IgD-negative memory B cell (primary cell): ENCODE measurements at regions not wholly inside any gene's neighbourhood (a gene's known extent, or its start where the extent isn't known, plus 50 kb on each side); places are given as distances from the start of the nearest gene placed in this dataset.

Source experiments
- H3K27ac Mint-ChIP-seq, 3 donors: one replicate each; pipeline ENCODE4 v1.8.0; 2020 to 2022; ENCODE audit warnings: mild to moderate bottlenecking in 3 of 3, mixed read lengths in 3 of 3, moderate library complexity in 1 of 3
- H3K27me3 Mint-ChIP-seq: one replicate; pipeline ENCODE4 v1.8.0; 2021; ENCODE audit warnings: mixed read lengths
- H3K36me3 Mint-ChIP-seq: one replicate; pipeline ENCODE4 v1.8.0; 2020; ENCODE audit warnings: mild to moderate bottlenecking, mixed read lengths
- H3K4me1 Mint-ChIP-seq, 3 donors: one replicate each; pipeline ENCODE4 v1.8.0; 2020 to 2022; ENCODE audit warnings: mixed read lengths in 3 of 3, mild to moderate bottlenecking in 1 of 3
- H3K4me3 Mint-ChIP-seq, 4 donors: one replicate each; pipeline ENCODE4 v1.8.0; 2020 to 2022; ENCODE audit warnings: mild to moderate bottlenecking in 4 of 4, mixed read lengths in 4 of 4, moderate library complexity in 3 of 4
- H3K9me3 Mint-ChIP-seq, 3 donors: one replicate each; pipeline ENCODE4 v1.8.0; 2020 to 2021; ENCODE audit warnings: mixed read lengths in 3 of 3, mild to moderate bottlenecking in 1 of 3

- no peaks in the 10 kb centered on the region for H3K36me3 Mint-ChIP-seq
- no peaks in the 10 kb centered on the region for H3K4me1 Mint-ChIP-seq
- peaks cover 2% of the 10 kb centered on the region for H3K27me3 Mint-ChIP-seq
- no peak overlapping the region for H3K4me3 Mint-ChIP-seq
- peaks cover 0 to 8% (median 5%) of the 10 kb centered on the region in 3 donors for H3K9me3 Mint-ChIP-seq
- H3K27ac Mint-ChIP-seq: no peak overlapping the region
Measured at GRCh38 chr22:27336151-27337090, 465.1 kb downstream of the MN1 start.

- Mint-ChIP-seq H3K36me3 (no peaks in the 10 kb centered on the region), H3K9me3 (peaks cover 2 to 8% (median 5%) of the 10 kb centered on the region in 3 donors), H3K27me3 (no peaks in the 10 kb centered on the region), H3K4me1 (no peaks in the 10 kb centered on the region), H3K27ac (no peak overlapping the region), H3K4me3 (no peak overlapping the region)
Measured at GRCh38 chr22:27337676-27338075, 463.9 kb downstream of the MN1 start.

DNA sequence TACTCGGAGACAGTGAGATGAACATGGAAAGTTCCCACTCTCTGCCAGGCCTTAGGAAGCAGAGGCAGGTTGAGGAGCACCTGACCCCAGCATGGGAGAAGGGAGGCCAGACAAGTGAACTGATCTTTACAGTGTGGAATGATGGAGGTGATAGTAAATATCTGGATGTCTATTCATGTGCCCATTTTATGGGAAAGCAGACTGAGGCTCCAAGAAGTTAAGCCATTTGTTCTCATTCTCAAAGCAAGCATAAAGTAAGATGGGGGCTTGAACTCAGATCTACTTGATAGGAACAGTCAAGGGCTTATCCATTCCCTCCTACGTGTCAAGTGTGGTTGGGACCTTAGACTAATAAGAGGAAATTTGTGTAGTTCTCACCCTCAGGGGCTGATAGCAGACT lies 461.5 kb downstream of the MN1 start:
- Mint-ChIP-seq H3K9me3 (peaks cover 0 to 7% (median 4%) of the 10 kb centered on the region in 3 donors), H3K4me3 (no peak overlapping the region), H3K27me3 (peaks cover 3% of the 10 kb centered on the region), H3K36me3 (peaks cover 2% of the 10 kb centered on the region), H3K27ac (no peak overlapping the region), H3K4me1 (no peaks in the 10 kb centered on the region)

DNA sequence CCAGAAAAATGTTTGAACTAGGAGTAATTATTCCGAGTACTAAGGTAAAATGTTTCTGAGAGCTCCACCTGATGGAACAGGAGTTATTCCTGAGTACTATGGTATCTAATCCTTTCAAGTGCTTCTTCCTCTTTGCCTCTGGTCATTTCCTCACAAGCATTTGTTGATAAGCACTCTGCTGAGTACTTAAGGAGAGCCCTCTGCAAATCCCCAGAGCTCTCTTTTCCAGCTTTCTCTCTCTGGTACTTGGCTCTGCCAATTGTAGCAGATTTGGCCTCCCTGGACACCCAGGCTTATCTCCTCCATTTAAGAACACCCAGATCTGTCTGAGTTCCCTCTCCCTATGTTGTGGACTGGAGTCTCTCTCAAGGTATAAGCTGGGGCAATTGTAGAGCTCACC lies 457.0 kb downstream of the MN1 start:
- Mint-ChIP-seq H3K4me3 (no peak overlapping the region), H3K9me3 (peaks cover 3 to 9% (median 5%) of the 10 kb centered on the region in 3 donors), H3K4me1 (no peaks in the 10 kb centered on the region), H3K27ac (no peak overlapping the region), H3K36me3 (peaks cover 4% of the 10 kb centered on the region), H3K27me3 (peaks cover 5% of the 10 kb centered on the region)

GRCh38 chr22:27345691-27346090 lies 455.9 kb downstream of the MN1 start:
- H3K27ac Mint-ChIP-seq: no peak overlapping the region
- H3K9me3 Mint-ChIP-seq: peaks cover 5 to 12% (median 10%) of the 10 kb centered on the region in 3 donors
- no peaks in the 10 kb centered on the region for H3K4me1 Mint-ChIP-seq
- H3K4me3 Mint-ChIP-seq: no peak overlapping the region
- peaks cover 4% of the 10 kb centered on the region for H3K36me3 Mint-ChIP-seq
- H3K27me3 Mint-ChIP-seq: peaks cover 5% of the 10 kb centered on the region

DNA sequence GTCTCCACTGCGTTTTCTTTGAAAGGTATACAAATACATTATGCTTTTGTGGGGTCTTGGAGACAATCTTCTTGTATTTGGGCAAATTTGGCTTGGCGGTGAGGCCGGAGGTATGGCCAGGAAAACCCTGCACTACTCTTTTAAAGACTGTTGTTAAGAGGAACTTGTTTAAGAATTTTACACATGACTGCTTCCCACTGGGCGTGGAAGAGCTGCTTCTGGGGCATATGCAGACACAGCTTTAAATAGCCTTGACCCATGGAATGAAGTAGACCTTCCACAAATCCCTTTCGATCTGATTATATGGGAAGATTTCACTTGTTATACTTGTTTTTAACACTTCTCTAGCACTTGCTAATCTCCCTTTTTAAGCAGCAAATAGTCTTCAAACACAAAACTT lies 453.6 kb downstream of the MN1 start:
- Mint-ChIP-seq H3K4me3 (no peak overlapping the region), H3K27me3 (peaks cover 5% of the 10 kb centered on the region), H3K36me3 (peaks cover 4% of the 10 kb centered on the region), H3K27ac (peak overlapping the region in 1 of 3 donors; percentile 67), H3K9me3 (peaks cover 6 to 15% (median 10%) of the 10 kb centered on the region in 3 donors), H3K4me1 (no peaks in the 10 kb centered on the region)

DNA sequence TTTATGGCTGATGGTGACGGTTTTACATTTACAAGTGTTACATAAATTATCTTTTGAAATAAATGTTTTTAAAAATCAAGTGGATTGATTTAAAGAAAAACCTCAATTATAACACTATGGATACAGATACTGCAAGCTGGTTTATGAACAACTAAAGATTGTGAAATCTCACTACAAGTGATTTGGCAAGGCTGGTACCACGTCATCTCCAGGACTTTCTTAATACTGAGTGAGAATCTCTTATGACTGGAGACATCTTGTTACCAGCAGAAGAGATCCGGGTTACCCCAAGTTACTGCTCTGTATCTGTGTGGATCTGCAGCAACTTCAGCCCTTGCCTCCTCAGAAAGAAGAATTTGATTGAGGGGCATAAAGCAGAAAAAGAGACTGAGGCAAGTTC lies 452.9 kb downstream of the MN1 start:
- Mint-ChIP-seq H3K27me3 (peaks cover 5% of the 10 kb centered on the region), H3K4me3 (no peak overlapping the region), H3K4me1 (no peaks in the 10 kb centered on the region), H3K36me3 (peaks cover 4% of the 10 kb centered on the region), H3K9me3 (peaks cover 6 to 15% (median 10%) of the 10 kb centered on the region in 3 donors), H3K27ac (no peak overlapping the region)

DNA sequence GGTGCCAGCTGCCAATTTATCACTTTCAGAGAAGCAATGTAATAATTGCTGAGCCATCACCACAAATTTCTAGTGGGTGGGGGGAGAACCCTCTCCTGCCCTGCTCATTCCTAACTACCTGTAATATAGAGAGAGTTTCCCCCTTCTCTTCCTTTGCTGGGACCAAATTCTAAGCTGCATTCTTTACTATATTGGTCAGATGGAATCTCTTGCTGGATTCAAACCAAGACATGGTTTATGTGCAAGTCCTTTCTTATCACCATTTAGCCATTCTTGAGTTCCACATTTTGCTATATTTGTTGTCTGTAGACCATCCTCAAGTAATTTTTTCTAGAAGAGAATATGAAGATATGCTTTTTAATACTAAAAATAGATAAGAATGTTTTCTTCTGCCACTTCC lies 452.1 kb downstream of the MN1 start:
- Mint-ChIP-seq H3K36me3 (peaks cover 2% of the 10 kb centered on the region), H3K4me3 (no peak overlapping the region), H3K4me1 (no peaks in the 10 kb centered on the region), H3K27ac (no peak overlapping the region), H3K9me3 (peaks cover 6 to 19% (median 9%) of the 10 kb centered on the region in 3 donors), H3K27me3 (peaks cover 2% of the 10 kb centered on the region)

GRCh38 chr22:27350306-27350705 lies 451.2 kb downstream of the MN1 start:
- Mint-ChIP-seq H3K4me3 (no peak overlapping the region), H3K4me1 (no peaks in the 10 kb centered on the region), H3K9me3 (peaks cover 4 to 19% (median 12%) of the 10 kb centered on the region in 3 donors), H3K27ac (no peak overlapping the region), H3K36me3 (peaks cover 2% of the 10 kb centered on the region), H3K27me3 (peaks cover 2% of the 10 kb centered on the region)

DNA sequence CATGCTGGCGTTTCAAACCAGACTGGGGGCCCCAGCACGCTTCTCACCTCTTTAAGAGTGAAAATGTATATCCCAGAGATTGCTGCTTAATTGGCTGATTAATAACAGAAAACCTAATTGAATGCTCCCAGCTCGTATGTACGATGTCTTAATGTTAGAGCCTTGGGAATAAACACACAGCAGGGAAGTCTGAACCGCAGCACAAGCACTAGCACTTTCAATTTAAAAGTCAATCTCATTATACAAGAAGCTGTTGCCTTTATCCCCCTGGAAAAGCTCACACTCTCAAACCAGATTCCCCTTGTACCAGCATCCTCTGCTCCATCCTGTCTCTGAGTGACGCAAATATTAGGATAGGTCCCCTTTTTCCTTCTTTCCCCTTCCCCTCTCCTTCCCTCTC lies 449.1 kb downstream of the MN1 start:
- H3K27ac Mint-ChIP-seq: no peak overlapping the region
- H3K4me3 Mint-ChIP-seq: peak overlapping the region in 1 of 4 donors; percentile 10
- H3K36me3 Mint-ChIP-seq: peaks cover 2% of the 10 kb centered on the region
- H3K9me3 Mint-ChIP-seq: peaks cover 7 to 38% (median 19%) of the 10 kb centered on the region in 3 donors
- no peaks in the 10 kb centered on the region for H3K27me3 Mint-ChIP-seq
- H3K4me1 Mint-ChIP-seq: no peaks in the 10 kb centered on the region

- Mint-ChIP-seq H3K4me3 (no peak overlapping the region), H3K27ac (no peak overlapping the region), H3K36me3 (no peaks in the 10 kb centered on the region), H3K4me1 (no peaks in the 10 kb centered on the region), H3K27me3 (no peaks in the 10 kb centered on the region), H3K9me3 (peaks cover 3 to 29% (median 12%) of the 10 kb centered on the region in 3 donors)
Measured at GRCh38 chr22:27358096-27358870, 443.3 kb downstream of the MN1 start.

DNA sequence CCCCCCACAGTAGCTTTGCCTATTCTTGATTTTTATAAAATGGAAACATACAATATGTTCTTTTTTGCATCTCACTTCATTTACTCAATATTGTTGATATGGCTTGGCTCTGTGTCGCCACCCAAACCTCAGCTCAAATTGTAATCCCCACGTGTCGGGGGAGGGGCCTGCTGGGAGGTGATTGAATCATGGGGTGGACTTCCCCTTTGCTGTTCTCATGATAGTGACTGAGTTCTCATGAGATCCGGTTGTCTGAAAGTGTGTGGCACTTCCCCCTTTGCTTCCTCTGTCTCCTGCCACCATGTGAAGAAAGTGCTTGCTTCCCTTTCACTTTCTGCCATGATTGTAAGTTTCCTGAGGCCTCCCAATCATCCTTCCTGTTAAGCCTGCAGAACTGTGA lies 431.3 kb downstream of the MN1 start:
- H3K9me3 Mint-ChIP-seq: peaks cover 3 to 4% (median 4%) of the 10 kb centered on the region in 3 donors
- peaks cover 0 to 1% (median 0%) of the 10 kb centered on the region in 3 donors for H3K4me1 Mint-ChIP-seq
- H3K27me3 Mint-ChIP-seq: no peaks in the 10 kb centered on the region
- no peak overlapping the region for H3K27ac Mint-ChIP-seq
- no peaks in the 10 kb centered on the region for H3K36me3 Mint-ChIP-seq
- no peak overlapping the region for H3K4me3 Mint-ChIP-seq

DNA sequence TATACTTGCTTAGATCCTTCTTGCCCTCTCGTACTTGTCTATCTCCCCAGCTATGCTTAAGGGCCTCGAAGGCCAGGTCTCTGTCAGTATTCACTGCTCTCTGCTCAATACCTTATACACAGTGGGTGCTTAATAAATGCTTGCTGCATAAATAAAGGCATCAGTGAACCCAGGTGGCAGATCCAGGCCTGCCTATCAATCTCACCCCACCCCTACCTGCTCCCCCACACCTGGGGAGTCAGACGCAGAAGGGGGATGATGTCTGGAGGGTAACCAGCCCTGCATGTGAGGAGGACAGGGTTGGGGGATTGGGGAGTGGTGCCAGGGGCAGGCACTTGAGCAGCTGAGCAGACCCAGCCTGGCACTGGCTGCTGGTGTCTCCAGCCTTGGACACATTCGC lies 430.6 kb downstream of the MN1 start:
- Mint-ChIP-seq H3K27ac (no peak overlapping the region), H3K4me3 (no peak overlapping the region), H3K36me3 (no peaks in the 10 kb centered on the region), H3K4me1 (peaks cover 0 to 1% (median 0%) of the 10 kb centered on the region in 3 donors), H3K27me3 (no peaks in the 10 kb centered on the region), H3K9me3 (peaks cover 4 to 8% (median 5%) of the 10 kb centered on the region in 3 donors)

DNA sequence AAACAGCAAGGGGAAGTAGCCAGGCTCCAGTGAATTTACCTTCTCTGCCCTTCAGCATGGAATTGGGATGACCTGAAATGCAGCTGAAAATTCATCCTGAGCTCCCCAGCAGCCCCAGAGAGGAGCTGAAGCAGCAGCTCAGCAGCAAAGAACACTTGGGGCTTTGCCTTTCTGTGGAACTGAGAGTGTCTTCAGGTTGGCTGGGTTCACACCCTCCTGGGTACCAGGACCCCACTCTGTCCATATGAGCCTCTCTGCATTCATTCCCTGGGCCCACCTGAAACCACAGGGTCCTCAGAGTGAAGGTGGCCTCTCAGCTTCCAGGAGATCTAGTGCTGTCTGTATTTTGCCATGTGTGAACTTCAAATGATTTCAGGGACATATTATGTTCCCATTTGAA lies 429.2 kb downstream of the MN1 start:
- no peaks in the 10 kb centered on the region for H3K36me3 Mint-ChIP-seq
- no peaks in the 10 kb centered on the region for H3K27me3 Mint-ChIP-seq
- H3K9me3 Mint-ChIP-seq: peaks cover 4 to 8% (median 5%) of the 10 kb centered on the region in 3 donors
- peaks cover 0 to 1% (median 0%) of the 10 kb centered on the region in 3 donors for H3K4me1 Mint-ChIP-seq
- H3K4me3 Mint-ChIP-seq: no peak overlapping the region
- peak overlapping the region in 1 of 3 donors; percentile 2 for H3K27ac Mint-ChIP-seq

GRCh38 chr22:27372969-27373670 lies 428.4 kb downstream of the MN1 start:
- H3K27ac Mint-ChIP-seq: no peak overlapping the region
- H3K9me3 Mint-ChIP-seq: peaks cover 4 to 8% (median 5%) of the 10 kb centered on the region in 3 donors
- H3K36me3 Mint-ChIP-seq: no peaks in the 10 kb centered on the region
- no peaks in the 10 kb centered on the region for H3K27me3 Mint-ChIP-seq
- no peak overlapping the region for H3K4me3 Mint-ChIP-seq
- H3K4me1 Mint-ChIP-seq: peaks cover 0 to 1% (median 0%) of the 10 kb centered on the region in 3 donors
